ENCODE measurements at regions not wholly inside any gene's neighbourhood (a gene's known extent, or its start where the extent isn't known, plus 50 kb on each side); places are given as distances from the start of the nearest gene placed in this dataset.

GRCh38 chr18:41693008-41693407, 262.0 kb upstream of the PIK3C3 start:
- Histone ChIP-seq H3K36me3 (no peaks in the 10 kb centered on the region), H3K9me3 (ENCODE audit: low read depth) (no peaks in the 10 kb centered on the region), H3K4me1 (ENCODE audit: low read depth) (peaks cover 10% of the 10 kb centered on the region), H3K27ac (no peak overlapping the region), H3K4me3 (no peak overlapping the region), H3K27me3 (no peaks in the 10 kb centered on the region)
- TF ChIP-seq, protein P1, sequence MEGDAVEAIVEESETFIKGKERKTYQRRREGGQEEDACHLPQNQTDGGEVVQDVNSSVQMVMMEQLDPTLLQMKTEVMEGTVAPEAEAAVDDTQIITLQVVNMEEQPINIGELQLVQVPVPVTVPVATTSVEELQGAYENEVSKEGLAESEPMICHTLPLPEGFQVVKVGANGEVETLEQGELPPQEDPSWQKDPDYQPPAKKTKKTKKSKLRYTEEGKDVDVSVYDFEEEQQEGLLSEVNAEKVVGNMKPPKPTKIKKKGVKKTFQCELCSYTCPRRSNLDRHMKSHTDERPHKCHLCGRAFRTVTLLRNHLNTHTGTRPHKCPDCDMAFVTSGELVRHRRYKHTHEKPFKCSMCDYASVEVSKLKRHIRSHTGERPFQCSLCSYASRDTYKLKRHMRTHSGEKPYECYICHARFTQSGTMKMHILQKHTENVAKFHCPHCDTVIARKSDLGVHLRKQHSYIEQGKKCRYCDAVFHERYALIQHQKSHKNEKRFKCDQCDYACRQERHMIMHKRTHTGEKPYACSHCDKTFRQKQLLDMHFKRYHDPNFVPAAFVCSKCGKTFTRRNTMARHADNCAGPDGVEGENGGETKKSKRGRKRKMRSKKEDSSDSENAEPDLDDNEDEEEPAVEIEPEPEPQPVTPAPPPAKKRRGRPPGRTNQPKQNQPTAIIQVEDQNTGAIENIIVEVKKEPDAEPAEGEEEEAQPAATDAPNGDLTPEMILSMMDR (IDR thresholded peaks at IDR 0.05; ENCODE audit: low read depth, low read length) = no peak
- no peak for DNase-seq (ENCODE audit: low read depth in 1 of 2, low spot score in 1 of 2)

GRCh38 chr18:41690332-41691127, 264.5 kb upstream of the PIK3C3 start:
- H3K27ac ChIP-seq = no peak overlapping the region
- peak; percentile 23 to 84 for DNase-seq (ENCODE audit: low read depth in 1 of 2, low spot score in 1 of 2)
- TF ChIP-seq, protein P1 (IDR thresholded peaks at IDR 0.05; ENCODE audit: low read depth, low read length) = no peak

DNA sequence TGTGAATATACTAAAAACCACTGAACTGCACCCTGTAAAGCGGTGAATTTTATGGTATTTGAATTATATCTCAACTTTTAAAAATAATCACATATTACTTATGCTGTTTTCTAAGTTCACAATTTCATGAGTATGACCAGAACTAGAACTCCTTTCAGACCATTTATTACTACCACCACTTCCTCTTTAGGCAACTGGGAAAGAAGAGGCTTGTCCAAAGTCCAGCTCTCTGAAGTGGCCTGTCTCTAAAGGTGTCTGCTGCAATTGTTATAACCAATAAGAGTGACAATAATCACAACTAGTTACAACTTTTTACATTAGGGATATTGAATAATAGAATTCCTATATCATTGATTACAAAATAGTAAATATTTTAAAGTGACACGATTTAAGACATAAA, 267.9 kb upstream of the PIK3C3 start:
- H3K4me3 ChIP-seq = no peak overlapping the region
- no peaks in the 10 kb centered on the region for H3K27me3 ChIP-seq
- no peak for DNase-seq (ENCODE audit: low read depth in 1 of 2, low spot score in 1 of 2)
- TF ChIP-seq, protein P1 (IDR thresholded peaks at IDR 0.05; ENCODE audit: low read depth, low read length) = no peak
- H3K4me1 ChIP-seq (ENCODE audit: low read depth) = peaks cover 19% of the 10 kb centered on the region
- H3K27ac ChIP-seq = peak overlapping the region; percentile 34
- no peaks in the 10 kb centered on the region for H3K36me3 ChIP-seq
- no peaks in the 10 kb centered on the region for H3K9me3 ChIP-seq (ENCODE audit: low read depth)

More at GRCh38 chr18:41690332-41691127, 264.5 kb upstream of the PIK3C3 start:
- H3K9me3 ChIP-seq (ENCODE audit: low read depth) = no peaks in the 10 kb centered on the region
- H3K27me3 ChIP-seq = no peaks in the 10 kb centered on the region
- H3K4me1 ChIP-seq (ENCODE audit: low read depth) = peaks cover 19% of the 10 kb centered on the region
- H3K36me3 ChIP-seq = no peaks in the 10 kb centered on the region
- no peak overlapping the region for H3K4me3 ChIP-seq

GRCh38 chr18:41681138-41681880, 273.7 kb upstream of the PIK3C3 start:
- TF ChIP-seq, protein P1 (IDR thresholded peaks at IDR 0.05; ENCODE audit: low read depth, low read length) = no peak
- Histone ChIP-seq H3K4me1 (ENCODE audit: low read depth) (no peaks in the 10 kb centered on the region), H3K9me3 (ENCODE audit: low read depth) (no peaks in the 10 kb centered on the region), H3K27ac (no peak overlapping the region), H3K4me3 (no peak overlapping the region), H3K27me3 (no peaks in the 10 kb centered on the region), H3K36me3 (no peaks in the 10 kb centered on the region)
- DNase-seq (ENCODE audit: low read depth in 1 of 2, low spot score in 1 of 2) = no peak

DNA sequence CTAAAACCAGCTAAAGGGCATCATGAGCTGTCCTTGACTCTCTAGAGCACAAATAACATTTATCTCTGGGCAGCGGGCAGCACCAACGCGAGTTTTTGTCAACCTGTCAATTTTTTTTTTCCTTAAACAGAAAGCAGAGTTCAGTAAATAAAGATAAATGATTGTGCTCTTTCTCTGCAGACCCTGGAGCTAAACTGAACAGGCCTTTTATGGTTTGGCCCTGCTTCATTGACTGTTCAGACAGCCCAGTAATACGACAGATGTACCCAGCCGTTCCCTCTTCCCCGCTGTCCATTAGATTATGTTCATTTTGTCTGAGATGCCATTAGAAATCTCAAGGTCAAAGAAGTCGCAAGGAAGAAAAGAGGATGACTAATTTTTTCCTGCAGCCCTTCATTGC, 280.5 kb upstream of the PIK3C3 start:
- H3K9me3 ChIP-seq (ENCODE audit: low read depth) = no peaks in the 10 kb centered on the region
- TF ChIP-seq, protein P1 (IDR thresholded peaks at IDR 0.05; ENCODE audit: low read depth, low read length) = no peak
- H3K36me3 ChIP-seq = no peaks in the 10 kb centered on the region
- H3K27me3 ChIP-seq = no peaks in the 10 kb centered on the region
- no peak overlapping the region for H3K27ac ChIP-seq
- no peaks in the 10 kb centered on the region for H3K4me1 ChIP-seq (ENCODE audit: low read depth)
- no peak overlapping the region for H3K4me3 ChIP-seq
- no peak for DNase-seq (ENCODE audit: low read depth in 1 of 2, low spot score in 1 of 2)

All from cardiac muscle cell (in vitro differentiated cells and primary cell).